ENCODE measurements at regions not wholly inside any gene's neighbourhood (a gene's known extent, or its start where the extent isn't known, plus 50 kb on each side); places are given as distances from the start of the nearest gene placed in this dataset.

GRCh38 chr18:42231284-42231683 lies 276.2 kb downstream of the PIK3C3 start:
- Histone ChIP-seq H3K27ac (no peak overlapping the region), H3K4me1 (no peaks in the 10 kb centered on the region), H3K4me2 (no peak overlapping the region), H3K4me3 (no peak overlapping the region), H3K9me3 (no peaks in the 10 kb centered on the region)
- ChIA-PET POLR2A (no interaction called here), CTCF (no interaction called here)
- TF ChIP-seq ZC3H11A (IDR thresholded peaks at IDR 0.05), result no peak
- no peak for TF ChIP-seq MAX (IDR thresholded peaks at IDR 0.05)
- no peak for TF ChIP-seq FOSL2 (IDR thresholded peaks at IDR 0.05)
- TF ChIP-seq FOSL2 (CRISPR knock-in tag; IDR thresholded peaks at IDR 0.05), result no peak
- no peak for TF ChIP-seq CEBPB (IDR thresholded peaks at IDR 0.05)
- FAIRE-seq (no peak), ATAC-seq (no peak), DNase-seq (ENCODE audit: low read depth in 1 of 2, low spot score in 1 of 2) (no peak)

- FAIRE-seq, result no peak
- Histone ChIP-seq H3K27ac (no peak overlapping the region), H3K9me3 (no peaks in the 10 kb centered on the region), H3K4me3 (no peak overlapping the region), H3K4me1 (no peaks in the 10 kb centered on the region), H3K4me2 (no peak overlapping the region)
- ATAC-seq, result no peak
- CTCF ChIA-PET, result no interaction called here
- POLR2A ChIA-PET, result no interaction called here
- no peak for DNase-seq (ENCODE audit: low read depth in 1 of 2, low spot score in 1 of 2)
- TF ChIP-seq RARB (CRISPR knock-in tag; IDR thresholded peaks at IDR 0.05) (no peak), RNF2 (IDR thresholded peaks at IDR 0.05; ENCODE audit: borderline replicate concordance, low read depth) (no peak)
- WGBS (ENCODE audit: missing lambda C conversion rate), result 4% methylated on average over 2 of the region's 2 CpGs
Measured at GRCh38 chr18:42231796-42232195, 276.8 kb downstream of the PIK3C3 start.

DNA sequence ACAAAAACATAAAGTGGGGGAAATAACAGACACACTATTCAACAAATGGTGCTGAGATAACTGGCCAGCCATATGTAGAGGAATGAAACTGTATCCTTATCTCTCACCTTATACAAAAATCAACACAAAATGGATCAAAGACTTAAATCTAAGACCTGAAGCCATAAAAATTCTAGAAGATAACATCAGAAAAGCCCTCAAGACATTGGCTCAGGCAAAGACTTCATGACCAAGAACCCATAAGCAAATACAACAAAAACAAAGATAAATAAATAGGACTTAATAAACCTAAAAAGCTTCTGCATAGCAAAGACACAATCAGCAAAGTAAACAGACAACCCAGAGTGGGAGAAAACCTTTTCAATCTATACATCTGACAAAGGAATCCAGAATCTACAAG lies 278.9 kb downstream of the PIK3C3 start:
- TF ChIP-seq HOXB13 (CRISPR knock-in tag; IDR thresholded peaks at IDR 0.05; ENCODE audit: low read depth) (no peak), FOXS1 (CRISPR knock-in tag; IDR thresholded peaks at IDR 0.05) (no peak), CHD2 (IDR thresholded peaks at IDR 0.05; ENCODE audit: low read length, partially characterized antibody) (no peak), FOSL2 (IDR thresholded peaks at IDR 0.05) (no peak), FOSL2 (CRISPR knock-in tag; IDR thresholded peaks at IDR 0.05) (no peak), REST (IDR thresholded peaks at IDR 0.05) (no peak), EHF (CRISPR knock-in tag; IDR thresholded peaks at IDR 0.05) (no peak), FOSB (CRISPR knock-in tag; IDR thresholded peaks at IDR 0.05) (no peak)
- TF ChIP-seq, protein P1, sequence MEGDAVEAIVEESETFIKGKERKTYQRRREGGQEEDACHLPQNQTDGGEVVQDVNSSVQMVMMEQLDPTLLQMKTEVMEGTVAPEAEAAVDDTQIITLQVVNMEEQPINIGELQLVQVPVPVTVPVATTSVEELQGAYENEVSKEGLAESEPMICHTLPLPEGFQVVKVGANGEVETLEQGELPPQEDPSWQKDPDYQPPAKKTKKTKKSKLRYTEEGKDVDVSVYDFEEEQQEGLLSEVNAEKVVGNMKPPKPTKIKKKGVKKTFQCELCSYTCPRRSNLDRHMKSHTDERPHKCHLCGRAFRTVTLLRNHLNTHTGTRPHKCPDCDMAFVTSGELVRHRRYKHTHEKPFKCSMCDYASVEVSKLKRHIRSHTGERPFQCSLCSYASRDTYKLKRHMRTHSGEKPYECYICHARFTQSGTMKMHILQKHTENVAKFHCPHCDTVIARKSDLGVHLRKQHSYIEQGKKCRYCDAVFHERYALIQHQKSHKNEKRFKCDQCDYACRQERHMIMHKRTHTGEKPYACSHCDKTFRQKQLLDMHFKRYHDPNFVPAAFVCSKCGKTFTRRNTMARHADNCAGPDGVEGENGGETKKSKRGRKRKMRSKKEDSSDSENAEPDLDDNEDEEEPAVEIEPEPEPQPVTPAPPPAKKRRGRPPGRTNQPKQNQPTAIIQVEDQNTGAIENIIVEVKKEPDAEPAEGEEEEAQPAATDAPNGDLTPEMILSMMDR (IDR thresholded peaks at IDR 0.05), result no peak

DNA sequence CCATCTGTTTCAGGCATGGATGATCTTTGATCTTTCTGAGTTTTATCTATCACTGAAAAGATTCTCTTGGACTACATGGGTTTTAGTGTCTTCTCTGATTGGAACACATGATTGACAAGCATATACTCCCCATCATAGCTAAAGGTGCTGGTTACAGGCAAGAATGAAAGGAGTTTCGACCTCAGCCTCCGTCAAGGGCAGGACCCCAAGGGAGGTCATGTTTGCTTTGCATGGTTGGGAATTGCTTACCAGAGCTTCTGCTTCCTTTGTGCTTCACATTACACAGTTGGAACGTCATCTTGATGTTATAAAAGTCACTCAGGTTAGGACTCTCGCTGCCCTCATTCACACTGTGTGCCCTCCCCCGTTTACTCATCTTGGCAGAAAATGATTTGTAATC lies 287.7 kb downstream of the PIK3C3 start:
- POLR2A ChIA-PET, result no interaction called here
- Histone ChIP-seq H3K9me3 (no peaks in the 10 kb centered on the region), H3K4me2 (no peak overlapping the region), H3K4me1 (no peaks in the 10 kb centered on the region), H3K4me3 (no peak overlapping the region), H3K27ac (no peak overlapping the region)
- TF ChIP-seq CHD4 (IDR thresholded peaks at IDR 0.05; ENCODE audit: borderline replicate concordance) (no peak), EHF (CRISPR knock-in tag; IDR thresholded peaks at IDR 0.05) (no peak), ZC3H11A (IDR thresholded peaks at IDR 0.05) (no peak), TFCP2L1 (CRISPR knock-in tag; IDR thresholded peaks at IDR 0.05) (no peak), MAX (IDR thresholded peaks at IDR 0.05) (no peak), RAD21 (conservative IDR thresholded peaks at IDR 0.05 in 1 of 2, IDR thresholded peaks at IDR 0.05 in 1 of 2) (no peak), HEYL (CRISPR knock-in tag; IDR thresholded peaks at IDR 0.05) (no peak), RFX5 (IDR thresholded peaks at IDR 0.05) (no peak), KDM1A (IDR thresholded peaks at IDR 0.05; ENCODE audit: low read depth) (no peak)
- TF ChIP-seq, protein P2, sequence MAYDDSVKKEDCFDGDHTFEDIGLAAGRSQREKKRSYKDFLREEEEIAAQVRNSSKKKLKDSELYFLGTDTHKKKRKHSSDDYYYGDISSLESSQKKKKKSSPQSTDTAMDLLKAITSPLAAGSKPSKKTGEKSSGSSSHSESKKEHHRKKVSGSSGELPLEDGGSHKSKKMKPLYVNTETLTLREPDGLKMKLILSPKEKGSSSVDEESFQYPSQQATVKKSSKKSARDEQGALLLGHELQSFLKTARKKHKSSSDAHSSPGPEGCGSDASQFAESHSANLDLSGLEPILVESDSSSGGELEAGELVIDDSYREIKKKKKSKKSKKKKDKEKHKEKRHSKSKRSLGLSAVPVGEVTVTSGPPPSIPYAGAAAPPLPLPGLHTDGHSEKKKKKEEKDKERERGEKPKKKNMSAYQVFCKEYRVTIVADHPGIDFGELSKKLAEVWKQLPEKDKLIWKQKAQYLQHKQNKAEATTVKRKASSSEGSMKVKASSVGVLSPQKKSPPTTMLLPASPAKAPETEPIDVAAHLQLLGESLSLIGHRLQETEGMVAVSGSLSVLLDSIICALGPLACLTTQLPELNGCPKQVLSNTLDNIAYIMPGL (CRISPR knock-in tag; IDR thresholded peaks at IDR 0.05; ENCODE audit: borderline replicate concordance), result no peak
- TF ChIP-seq, protein P3, sequence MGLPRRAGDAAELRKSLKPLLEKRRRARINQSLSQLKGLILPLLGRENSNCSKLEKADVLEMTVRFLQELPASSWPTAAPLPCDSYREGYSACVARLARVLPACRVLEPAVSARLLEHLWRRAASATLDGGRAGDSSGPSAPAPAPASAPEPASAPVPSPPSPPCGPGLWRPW (IDR thresholded peaks at IDR 0.05), result no peak
- FAIRE-seq, result no peak
- DNase-seq (ENCODE audit: low read depth in 1 of 2, low spot score in 1 of 2), result no peak
- CTCF ChIA-PET, result no interaction called here
- ATAC-seq, result no peak
- 0% methylated on average over 5 of the region's 5 CpGs for WGBS (ENCODE audit: missing lambda C conversion rate)

More for the DNA sequence above, 278.9 kb downstream of the PIK3C3 start:
- no peak for FAIRE-seq
- Histone ChIP-seq H3K27ac (no peak overlapping the region), H3K9me3 (no peaks in the 10 kb centered on the region), H3K4me3 (no peak overlapping the region), H3K4me2 (no peak overlapping the region), H3K4me1 (no peaks in the 10 kb centered on the region)
- ChIA-PET POLR2A (no interaction called here), CTCF (no interaction called here)
- no peak for ATAC-seq
- no peak for DNase-seq (ENCODE audit: low read depth in 1 of 2, low spot score in 1 of 2)
